H1 (cell line): ENCODE measurements at regions not wholly inside any gene's neighbourhood (a gene's known extent, or its start where the extent isn't known, plus 50 kb on each side); places are given as distances from the start of the nearest gene placed in this dataset.

Experiments used
- BRCA1 ChIP-seq: IDR thresholded peaks from 2 replicates; pipeline ENCODE4 v1.6.1; 2012; ENCODE audit warnings: low read depth, low read length, improper control_type of control experiment
- POLR2AphosphoS5 ChIP-seq: IDR thresholded peaks from 2 replicates; pipeline ENCODE4 v1.6.1; 2011; ENCODE audit warnings: low read depth, low read length
- SIX5 ChIP-seq: IDR thresholded peaks from 2 replicates; pipeline ENCODE4 v1.6.1; 2011; ENCODE audit warnings: mild to moderate bottlenecking, low read depth, low read length

DNA sequence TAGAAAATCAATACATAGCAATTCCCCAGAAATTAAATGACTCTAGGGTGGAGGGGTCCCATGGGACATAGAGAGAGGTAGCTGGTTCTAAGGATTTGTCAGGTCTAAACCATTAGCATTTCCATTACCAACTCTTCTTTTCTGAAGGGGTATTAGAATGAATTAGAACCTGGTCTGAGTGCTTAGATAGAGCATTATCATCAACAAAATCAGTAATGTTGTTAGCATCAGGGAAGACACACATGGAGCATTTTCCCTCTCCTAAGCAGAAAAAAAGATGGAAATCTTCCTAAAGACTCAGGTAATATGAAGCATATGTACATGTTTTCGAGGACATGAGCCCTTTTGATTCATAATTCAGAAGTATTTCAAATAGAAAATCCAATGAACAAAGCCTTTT lies 984.4 kb upstream of the NCAM2 start (continued):
- no peak for TF ChIP-seq BRCA1
- TF ChIP-seq POLR2AphosphoS5, result no peak
- no peak for TF ChIP-seq SIX5
- TF ChIP-seq, all 59 proteins: peak for 0
